PC-9 (cell line): ENCODE measurements at regions not wholly inside any gene's neighbourhood (a gene's known extent, or its start where the extent isn't known, plus 50 kb on each side); places are given as distances from the start of the nearest gene placed in this dataset.

Source experiments
- CTCF ChIP-seq: fragments of 200-600 bp; sonication (generic); conservative IDR thresholded peaks from 2 replicates; pipeline ENCODE4 v1.6.1; 2017; ENCODE audit warnings: mixed run types, antibody characterized with exemption, mild to moderate bottlenecking, moderate library complexity
- EZH2 ChIP-seq: fragments of 200-600 bp; sonication (generic); IDR thresholded peaks from 2 replicates; pipeline ENCODE4 v1.8.0; 2017; ENCODE audit warnings: antibody characterized with exemption, low read depth

- no peak for TF ChIP-seq CTCF
- TF ChIP-seq EZH2, result no peak
Measured at GRCh38 chr2:234869969-234870368, 81.8 kb upstream of the SH3BP4 start.
